HG02943 (cell line): ENCODE measurements at regions not wholly inside any gene's neighbourhood (a gene's known extent, or its start where the extent isn't known, plus 50 kb on each side); places are given as distances from the start of the nearest gene placed in this dataset.

ENCODE experiments used
- ATAC-seq: cut with Tn5 transposase; IDR thresholded peaks from one replicate; pipeline ENCODE4 v1.9.1; 2021; ENCODE audit warnings: mild to moderate bottlenecking, low read depth, moderate library complexity; ENCODE audit not compliant: unreplicated experiment

GRCh38 chr6:121020656-121021055, 313.6 kb downstream of the TBC1D32 start:
- no peak for ATAC-seq

DNA sequence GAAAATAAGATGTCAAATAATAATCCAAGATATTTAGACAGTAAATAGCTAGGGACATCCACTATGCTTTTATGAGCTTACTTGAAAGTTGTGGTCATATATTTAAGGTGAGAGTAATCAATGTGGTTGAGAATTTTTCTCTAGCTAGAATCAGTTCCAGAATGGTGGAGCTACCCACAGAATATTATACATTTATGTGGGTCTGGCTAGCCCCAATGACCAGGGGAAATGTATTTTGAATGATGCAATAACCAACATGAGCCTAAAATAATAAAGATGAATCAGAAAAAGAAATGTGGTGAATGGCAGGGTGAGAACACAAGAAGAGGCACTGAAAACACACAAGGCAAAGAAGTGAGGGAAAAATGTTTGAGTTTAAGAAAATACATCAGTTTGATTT, 325.7 kb downstream of the TBC1D32 start:
- no peak for ATAC-seq

DNA sequence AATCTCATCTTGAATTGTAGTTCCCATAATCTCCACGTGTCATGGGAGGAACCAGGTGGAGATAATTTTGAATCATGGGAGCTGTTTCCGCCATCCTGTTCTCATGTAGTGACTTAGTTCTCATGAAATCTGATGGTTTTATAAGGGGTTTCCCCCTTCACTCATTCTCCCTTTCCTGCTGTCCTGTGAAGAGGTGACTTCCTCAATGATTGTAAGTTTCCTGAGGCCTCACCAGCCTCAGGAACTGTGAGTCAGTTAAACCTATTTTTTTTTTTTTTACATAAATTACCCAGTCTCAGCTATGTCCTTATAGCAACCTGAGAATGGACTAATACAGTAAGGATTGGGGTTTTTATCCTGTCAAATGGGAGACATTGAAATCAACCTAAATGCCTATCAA, 328.3 kb downstream of the TBC1D32 start:
- no peak for ATAC-seq

DNA sequence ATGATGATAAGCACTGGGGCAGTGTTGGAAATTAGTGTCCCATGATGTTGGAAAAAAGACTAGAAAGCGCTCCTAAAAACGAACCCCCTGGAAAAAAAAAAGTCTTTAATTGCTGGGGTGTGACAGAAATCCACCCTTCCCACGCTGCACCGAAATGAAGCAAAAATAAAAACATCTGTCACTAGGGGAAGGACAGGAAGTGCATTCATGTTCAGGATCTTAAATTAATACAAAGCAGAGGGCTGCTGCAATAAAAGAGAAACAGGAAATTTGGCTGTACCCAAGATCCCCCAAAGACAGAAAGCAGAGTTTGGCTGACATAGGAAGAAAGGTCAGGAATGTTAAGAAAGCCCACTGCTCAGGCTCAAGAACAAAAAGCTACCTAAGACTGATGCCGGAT, 333.9 kb downstream of the TBC1D32 start:
- no peak for ATAC-seq

- no peak for ATAC-seq
These were observed 337.9 kb downstream of the TBC1D32 start for GRCh38 chr6:120996340-120996739.

- ATAC-seq, result no peak
These were observed 339.7 kb downstream of the TBC1D32 start for GRCh38 chr6:120994573-120994967.

DNA sequence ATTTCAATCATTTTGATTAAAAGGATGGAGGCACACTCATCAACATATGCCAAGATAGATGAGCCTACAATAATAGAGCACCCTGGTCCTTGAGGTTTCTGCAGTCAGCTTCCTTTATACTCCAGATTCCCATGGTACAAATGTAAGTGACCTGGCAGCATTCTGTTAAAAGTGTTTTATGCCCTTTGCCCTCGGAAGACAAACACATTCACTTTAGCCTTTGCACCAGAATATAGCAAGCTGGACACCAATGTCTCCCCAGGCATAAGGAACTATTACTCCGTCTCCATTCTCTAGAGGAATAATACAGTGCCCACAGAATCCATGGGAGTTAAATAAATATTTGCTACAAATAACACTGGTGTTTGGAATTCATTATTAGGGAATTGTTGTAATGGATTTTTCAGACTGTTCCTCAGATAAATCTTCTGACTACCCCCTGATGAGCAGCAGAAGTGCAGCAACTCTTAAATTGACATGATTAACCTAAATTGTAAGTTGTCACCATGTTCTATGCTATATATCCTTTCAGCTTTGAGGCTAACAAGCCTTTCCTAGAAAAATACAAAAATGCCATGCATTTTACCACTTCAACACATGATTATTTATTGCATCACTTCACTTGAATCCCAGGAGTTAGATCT, 340.2 kb downstream of the TBC1D32 start:
- ATAC-seq, result no peak

DNA sequence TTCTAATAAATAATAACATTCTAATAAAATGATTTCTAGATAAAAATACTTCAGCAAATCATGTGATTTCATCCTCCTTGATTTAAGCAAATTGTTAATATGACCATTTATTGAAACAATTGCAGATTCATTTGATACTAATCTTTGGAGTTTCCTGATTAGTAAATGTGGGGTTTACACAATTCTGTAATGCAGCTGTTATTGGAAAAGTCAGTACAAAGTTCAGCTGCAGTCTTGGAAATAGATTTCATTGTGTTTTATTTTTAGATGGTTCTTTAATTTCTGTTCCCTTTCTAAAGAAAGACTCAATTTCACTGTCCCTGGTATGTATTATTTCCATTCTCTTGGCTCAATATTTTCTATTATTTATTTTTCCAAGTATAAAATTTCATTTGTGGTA, 342.0 kb downstream of the TBC1D32 start:
- no peak for ATAC-seq

DNA sequence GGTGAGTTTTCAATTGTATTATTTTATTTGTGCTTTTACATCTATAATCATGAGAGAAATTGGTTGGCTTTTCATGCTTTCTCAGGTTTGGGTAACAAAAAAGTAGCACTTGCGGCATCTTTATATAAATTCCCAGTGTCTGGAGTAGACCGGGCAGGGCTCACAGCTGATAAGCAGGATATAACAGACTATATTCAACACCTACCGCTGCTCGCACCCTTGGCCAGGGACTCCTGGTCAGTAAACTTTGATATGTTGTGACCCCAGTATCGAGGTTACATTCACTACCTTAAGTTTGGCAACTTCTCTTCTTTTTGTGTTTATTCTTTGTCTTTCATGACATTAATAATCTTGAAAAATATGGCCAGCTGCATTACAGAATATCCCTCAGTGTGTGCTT, 343.4 kb downstream of the TBC1D32 start:
- ATAC-seq, result no peak

DNA sequence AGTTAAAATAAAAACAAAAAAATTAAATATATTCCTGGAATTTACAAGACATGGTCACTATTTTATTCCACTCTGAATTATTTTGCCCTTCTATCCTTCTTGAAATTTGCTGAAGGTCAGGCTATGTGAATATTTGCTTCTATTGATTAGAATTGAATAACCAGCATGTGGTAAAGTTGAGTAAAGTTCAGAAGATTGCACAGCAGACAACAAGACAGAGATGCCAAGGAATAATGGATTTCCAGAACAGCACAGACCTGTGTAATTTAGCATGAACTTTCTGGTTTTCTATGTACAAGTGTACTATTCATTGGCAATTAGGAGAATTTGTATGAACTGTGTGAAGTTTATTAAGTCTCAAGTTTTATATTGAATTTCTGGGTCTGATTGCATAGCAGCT, 352.4 kb downstream of the TBC1D32 start:
- no peak for ATAC-seq

DNA sequence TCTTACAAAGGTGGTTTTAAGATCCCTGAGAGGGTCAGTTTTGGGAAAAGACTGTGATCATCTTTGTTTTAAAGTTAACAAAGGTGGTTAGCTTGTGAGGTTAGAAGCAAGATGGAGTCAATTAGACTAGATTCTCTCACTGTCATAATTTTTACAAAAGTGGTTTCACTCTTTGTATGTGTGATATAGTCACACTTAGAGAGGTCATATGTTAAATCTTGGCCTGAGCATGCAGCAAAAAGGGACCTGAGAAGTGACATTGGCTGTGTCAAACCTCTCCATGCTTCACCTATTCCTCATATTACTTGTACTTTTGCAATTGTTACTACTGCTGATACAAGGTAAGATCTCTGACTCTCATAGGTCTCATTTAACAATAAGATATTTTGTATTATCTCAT, 368.0 kb downstream of the TBC1D32 start:
- ATAC-seq, result no peak

DNA sequence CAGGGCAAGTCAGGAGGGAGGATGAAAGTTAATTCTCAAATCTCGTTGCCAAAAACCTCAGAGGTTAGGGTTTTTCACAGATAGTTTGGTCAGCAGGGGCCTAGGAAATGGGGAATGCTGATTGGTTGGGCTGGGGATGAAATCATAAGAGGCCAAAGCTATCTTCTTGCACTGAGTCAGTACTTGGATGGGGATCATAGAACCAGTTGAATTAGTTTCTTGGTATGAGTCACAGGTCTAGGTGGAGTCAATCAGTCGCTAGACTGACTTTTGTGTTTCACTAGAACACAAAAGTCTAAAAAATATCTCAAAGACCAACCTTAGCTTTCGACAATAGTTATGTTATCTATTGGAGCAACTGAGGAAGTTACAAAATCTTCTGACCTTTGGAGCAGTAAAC, 368.5 kb downstream of the TBC1D32 start:
- ATAC-seq, result no peak

- ATAC-seq, result no peak
These were observed 373.5 kb downstream of the TBC1D32 start for GRCh38 chr6:120960761-120961160.

GRCh38 chr6:120954111-120954510, 380.2 kb downstream of the TBC1D32 start:
- no peak for ATAC-seq

DNA sequence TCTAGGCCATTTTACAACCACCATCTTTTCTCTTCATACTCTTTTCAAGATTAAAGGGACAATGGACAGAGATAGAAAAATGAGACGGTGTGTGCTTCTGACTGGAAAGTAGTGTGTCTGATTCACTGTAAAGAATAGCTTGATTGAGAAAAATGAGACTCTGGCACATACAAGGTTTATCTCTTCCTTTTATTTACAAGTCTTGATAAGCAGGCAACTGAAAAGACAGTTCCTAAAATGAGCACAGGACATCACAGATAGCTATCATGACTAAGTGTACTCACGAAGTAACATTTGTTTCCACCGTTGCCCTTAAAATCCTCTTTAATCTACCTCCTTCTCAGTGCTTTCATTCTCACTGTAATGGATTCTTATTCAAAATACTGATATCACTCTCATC, 383.0 kb downstream of the TBC1D32 start:
- no peak for ATAC-seq

- no peak for ATAC-seq
These were observed 387.2 kb downstream of the TBC1D32 start for GRCh38 chr6:120947111-120947510.

GRCh38 chr6:120945905-120946594, 388.2 kb downstream of the TBC1D32 start:
- peak; percentile 54 for ATAC-seq

DNA sequence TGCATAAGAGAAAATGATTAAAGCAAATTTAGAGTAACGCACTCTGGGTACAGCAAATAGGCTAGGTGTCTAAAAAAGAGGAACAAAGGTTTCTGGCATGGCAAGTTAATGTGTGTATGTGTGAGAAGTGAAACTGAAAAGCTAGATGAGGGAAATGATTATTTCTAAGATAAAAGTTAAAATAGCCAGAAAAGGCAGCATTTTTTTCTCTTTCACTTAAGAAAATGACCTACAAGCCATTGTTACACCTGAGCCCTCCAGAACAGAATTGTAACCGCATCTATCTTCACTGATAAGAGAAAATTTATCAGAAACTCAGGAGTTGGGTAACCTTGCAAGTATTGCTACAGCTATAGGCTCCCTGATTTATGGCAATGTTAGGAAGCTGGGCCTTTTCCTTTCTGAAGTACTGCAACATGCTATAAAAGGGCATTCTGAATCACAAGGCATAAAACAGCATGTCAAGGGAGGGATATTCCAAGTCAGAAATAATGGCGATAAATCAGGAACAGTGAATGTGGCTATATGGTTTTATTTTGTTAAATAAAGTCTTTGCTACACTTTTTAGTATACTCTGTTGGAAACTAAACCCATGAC, 395.3 kb downstream of the TBC1D32 start:
- ATAC-seq, result peak; percentile 99

GRCh38 chr6:120938164-120938875, 396.0 kb downstream of the TBC1D32 start:
- ATAC-seq, result peak; percentile 34

DNA sequence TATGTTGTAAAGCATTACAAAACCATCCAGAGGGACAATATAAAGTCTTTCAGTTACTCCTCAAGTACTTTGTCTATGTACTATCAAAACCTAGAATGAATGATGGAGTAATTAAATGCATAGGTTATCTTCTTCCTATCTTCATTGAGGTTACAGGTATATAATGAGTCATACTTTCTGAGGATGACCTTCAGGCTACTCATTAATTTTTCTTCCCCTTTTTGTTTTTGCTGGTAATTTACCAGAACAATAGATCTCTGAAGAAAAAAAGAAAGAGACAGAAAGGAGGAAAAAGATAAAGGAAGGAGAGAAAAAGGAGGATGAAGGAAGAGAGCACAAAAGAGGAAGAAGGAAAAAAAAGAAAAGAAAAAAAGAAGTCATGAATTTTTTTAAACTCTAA, 398.4 kb downstream of the TBC1D32 start:
- peak; percentile 42 for ATAC-seq

- ATAC-seq, result no peak
These were observed 399.3 kb downstream of the TBC1D32 start for GRCh38 chr6:120935016-120935415.
